Stimulated activated naive CD8-positive, alpha-beta T cell treated with anti-CD3 and anti-CD28 coated beads, Interleukin-15, amount 100 ng/mL, for 72 hours (primary cell): ENCODE measurements at regions not wholly inside any gene's neighbourhood (a gene's known extent, or its start where the extent isn't known, plus 50 kb on each side); places are given as distances from the start of the nearest gene placed in this dataset.

Experiments used
- ATAC-seq: fragments of 150-1000 bp; cut with Tn5 transposase; 2 replicates; pipeline ENCODE4 v1.10.0; 2021; ENCODE audit warnings: mild to moderate bottlenecking, moderate library complexity
- DNase-seq, 2 donors: peaks; one replicate each; pipeline ENCODE4 v3.0.0; 2021 to 2022
- H3K27ac Mint-ChIP-seq, 2 donors: one replicate each; pipeline ENCODE4 v1.8.0; 2022; ENCODE audit warnings: mild to moderate bottlenecking in 2 of 2, mixed read lengths in 2 of 2, moderate library complexity in 2 of 2
- H3K27me3 Mint-ChIP-seq: one replicate; pipeline ENCODE4 v1.8.0; 2022; ENCODE audit warnings: mixed read lengths
- H3K4me1 Mint-ChIP-seq: one replicate; pipeline ENCODE4 v1.8.0; 2022; ENCODE audit warnings: mild to moderate bottlenecking, mixed read lengths
- H3K4me3 Mint-ChIP-seq, 2 donors: one replicate each; pipeline ENCODE4 v1.8.0; 2022; ENCODE audit warnings: mild to moderate bottlenecking in 2 of 2, mixed read lengths in 2 of 2, moderate library complexity in 1 of 2
- H3K9me3 Mint-ChIP-seq, 2 donors: one replicate each; pipeline ENCODE4 v1.8.0; 2022; ENCODE audit warnings: mixed read lengths in 2 of 2

GRCh38 chr4:29278585-29278984 is 1441.6 kb upstream of the PCDH7 start:
- Mint-ChIP-seq H3K9me3 (peaks cover 7 to 9% of the 10 kb centered on the region in 2 donors), H3K27ac (no peak overlapping the region), H3K4me3 (no peak overlapping the region), H3K27me3 (no peaks in the 10 kb centered on the region), H3K4me1 (no peaks in the 10 kb centered on the region)
- ATAC-seq (no peak), DNase-seq (no peak)

GRCh38 chr4:29289118-29289517 is 1431.1 kb upstream of the PCDH7 start:
- DNase-seq (no peak), ATAC-seq (no peak)
- Mint-ChIP-seq H3K27me3 (no peaks in the 10 kb centered on the region), H3K4me1 (no peaks in the 10 kb centered on the region), H3K4me3 (no peak overlapping the region), H3K9me3 (peaks cover 0 to 5% of the 10 kb centered on the region in 2 donors), H3K27ac (no peak overlapping the region)

GRCh38 chr4:29295280-29295679 is 1424.9 kb upstream of the PCDH7 start:
- DNase-seq = no peak

GRCh38 chr4:29304595-29304994 is 1415.6 kb upstream of the PCDH7 start:
- no peaks in the 10 kb centered on the region for H3K4me1 Mint-ChIP-seq
- DNase-seq (no peak), ATAC-seq (no peak)
- H3K27ac Mint-ChIP-seq = no peak overlapping the region
- H3K4me3 Mint-ChIP-seq = no peak overlapping the region
- peaks cover 6 to 18% of the 10 kb centered on the region in 2 donors for H3K9me3 Mint-ChIP-seq
- no peaks in the 10 kb centered on the region for H3K27me3 Mint-ChIP-seq

More at GRCh38 chr4:29295280-29295679, 1424.9 kb upstream of the PCDH7 start:
- H3K27me3 Mint-ChIP-seq = no peaks in the 10 kb centered on the region
- no peak overlapping the region for H3K4me3 Mint-ChIP-seq
- H3K27ac Mint-ChIP-seq = no peak overlapping the region
- no peaks in the 10 kb centered on the region for H3K4me1 Mint-ChIP-seq
- H3K9me3 Mint-ChIP-seq = no peaks in the 10 kb centered on the region
- ATAC-seq = no peak

- no peak overlapping the region for H3K4me3 Mint-ChIP-seq
- no peak for ATAC-seq
These were observed 1412.9 kb upstream of the PCDH7 start for GRCh38 chr4:29307256-29307655.

GRCh38 chr4:29307755-29308154 is 1412.4 kb upstream of the PCDH7 start:
- ATAC-seq (no peak), DNase-seq (no peak)
- Mint-ChIP-seq H3K27me3 (no peaks in the 10 kb centered on the region), H3K4me3 (no peak overlapping the region), H3K27ac (no peak overlapping the region), H3K9me3 (peaks cover 6 to 11% of the 10 kb centered on the region in 2 donors), H3K4me1 (no peaks in the 10 kb centered on the region)

More at GRCh38 chr4:29307256-29307655, 1412.9 kb upstream of the PCDH7 start:
- H3K27ac Mint-ChIP-seq = no peak overlapping the region
- H3K9me3 Mint-ChIP-seq = peaks cover 6 to 14% of the 10 kb centered on the region in 2 donors
- H3K4me1 Mint-ChIP-seq = no peaks in the 10 kb centered on the region
- no peaks in the 10 kb centered on the region for H3K27me3 Mint-ChIP-seq
- DNase-seq = no peak

DNA sequence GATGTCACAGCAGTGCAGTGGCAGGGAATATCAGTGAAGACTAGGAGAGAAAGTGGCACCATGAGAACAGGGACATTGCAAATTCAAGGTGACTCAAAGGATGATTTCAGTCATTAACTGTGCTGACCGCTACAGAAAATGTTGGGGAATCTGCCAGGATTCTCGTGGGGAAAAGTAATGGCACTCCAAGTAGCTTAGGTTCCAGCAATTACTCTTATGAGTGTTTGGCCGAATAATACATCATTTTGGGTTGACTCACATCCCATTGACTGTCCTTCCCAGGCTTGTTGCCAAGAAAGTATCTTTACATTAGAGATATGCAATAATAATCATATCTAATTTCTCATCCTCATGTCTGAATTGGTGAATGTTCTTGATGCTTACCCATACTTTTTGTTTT is 1411.1 kb upstream of the PCDH7 start:
- H3K9me3 Mint-ChIP-seq = peaks cover 6 to 11% of the 10 kb centered on the region in 2 donors
- H3K4me3 Mint-ChIP-seq = no peak overlapping the region
- H3K4me1 Mint-ChIP-seq = no peaks in the 10 kb centered on the region
- H3K27ac Mint-ChIP-seq = no peak overlapping the region
- ATAC-seq = no peak
- DNase-seq = no peak
- H3K27me3 Mint-ChIP-seq = no peaks in the 10 kb centered on the region

DNA sequence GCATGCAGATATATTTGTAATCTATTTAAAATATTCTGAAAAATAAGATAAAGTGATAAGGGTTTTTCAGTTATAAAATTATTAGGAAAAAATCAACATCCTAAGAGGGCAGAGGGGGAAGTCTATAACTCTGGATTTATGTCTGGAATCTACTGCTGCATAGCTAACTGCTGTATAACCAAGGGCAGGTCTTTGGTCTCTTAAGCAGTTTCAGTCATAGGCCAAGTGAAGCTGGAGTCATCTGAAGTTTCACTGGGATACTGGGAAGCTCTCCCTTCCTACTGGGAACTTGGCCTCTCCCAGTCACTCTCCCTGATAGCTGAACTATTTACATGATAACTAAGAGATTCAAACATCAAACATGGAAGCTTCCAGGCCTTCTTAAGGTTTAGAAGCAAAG is 1409.9 kb upstream of the PCDH7 start:
- H3K27ac Mint-ChIP-seq = no peak overlapping the region
- no peak for ATAC-seq
- no peak for DNase-seq

GRCh38 chr4:29311247-29311646 is 1408.9 kb upstream of the PCDH7 start:
- Mint-ChIP-seq H3K9me3 (peaks cover 6 to 11% of the 10 kb centered on the region in 2 donors), H3K27me3 (no peaks in the 10 kb centered on the region), H3K4me3 (no peak overlapping the region), H3K4me1 (no peaks in the 10 kb centered on the region), H3K27ac (no peak overlapping the region)
- DNase-seq = no peak
- ATAC-seq = no peak

More for the DNA sequence above, 1409.9 kb upstream of the PCDH7 start:
- H3K27me3 Mint-ChIP-seq = no peaks in the 10 kb centered on the region
- peaks cover 6 to 11% of the 10 kb centered on the region in 2 donors for H3K9me3 Mint-ChIP-seq
- H3K4me3 Mint-ChIP-seq = no peak overlapping the region
- H3K4me1 Mint-ChIP-seq = no peaks in the 10 kb centered on the region

GRCh38 chr4:29319663-29320340 is 1400.4 kb upstream of the PCDH7 start:
- no peak overlapping the region for H3K4me3 Mint-ChIP-seq
- no peaks in the 10 kb centered on the region for H3K4me1 Mint-ChIP-seq
- no peak for ATAC-seq
- H3K9me3 Mint-ChIP-seq = peaks cover 3 to 6% of the 10 kb centered on the region in 2 donors
- H3K27me3 Mint-ChIP-seq = no peaks in the 10 kb centered on the region
- H3K27ac Mint-ChIP-seq = no peak overlapping the region
- DNase-seq = no peak

DNA sequence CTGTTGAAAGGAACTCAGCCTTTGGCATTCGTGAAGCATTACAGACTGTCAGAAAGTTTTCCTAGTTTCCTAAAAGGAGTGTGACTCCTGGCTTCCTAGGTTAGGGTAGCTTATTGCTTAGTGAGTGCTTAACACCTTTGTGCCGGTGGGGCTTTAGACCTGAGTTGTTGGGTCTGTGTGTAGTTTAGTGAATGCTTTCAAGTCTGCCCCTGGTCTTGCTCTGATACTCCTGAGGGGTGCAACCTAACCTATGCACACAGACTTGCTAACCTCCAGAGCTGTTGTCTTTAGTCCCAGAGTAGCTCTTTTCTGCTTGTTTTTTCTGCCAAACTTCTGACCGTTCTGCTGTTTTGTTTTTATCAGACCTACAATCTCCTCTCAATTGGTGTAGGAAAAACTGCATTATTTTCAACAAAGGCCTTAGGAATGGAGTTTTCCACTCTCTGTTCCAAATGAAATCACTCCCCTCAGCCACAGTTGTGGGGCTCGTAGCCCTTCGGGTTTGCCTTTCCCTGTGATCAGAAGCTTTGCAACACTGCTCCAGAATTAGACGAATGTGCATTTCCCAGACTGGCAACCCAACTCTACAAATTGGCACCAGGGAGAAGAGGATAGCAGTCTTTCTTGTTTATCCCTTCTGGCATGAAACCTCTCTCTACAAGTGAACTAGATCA is 1399.1 kb upstream of the PCDH7 start:
- Mint-ChIP-seq H3K4me1 (no peaks in the 10 kb centered on the region), H3K27ac (no peak overlapping the region), H3K9me3 (peaks cover 5 to 10% of the 10 kb centered on the region in 2 donors), H3K4me3 (no peak overlapping the region), H3K27me3 (no peaks in the 10 kb centered on the region)
- ATAC-seq (no peak), DNase-seq (no peak)

DNA sequence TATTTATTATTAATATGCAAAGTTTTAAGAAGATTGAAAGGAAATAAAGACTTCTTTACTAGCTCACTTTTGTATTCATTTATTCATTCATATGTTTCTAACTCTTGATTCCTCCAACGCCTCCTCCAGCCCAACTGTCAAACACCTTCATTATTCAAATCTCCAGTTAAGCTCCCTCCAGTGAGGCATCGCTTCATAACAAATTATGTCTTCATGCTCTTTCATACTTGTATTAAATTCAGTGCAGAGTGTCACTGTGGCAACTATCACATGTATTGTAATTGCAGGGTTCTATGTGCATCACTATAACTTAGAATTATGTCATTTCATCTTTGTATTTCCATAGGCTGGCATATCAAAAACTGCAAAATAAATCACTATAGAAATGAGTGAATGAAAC is 1394.2 kb upstream of the PCDH7 start:
- no peak overlapping the region for H3K27ac Mint-ChIP-seq
- ATAC-seq = no peak
- H3K4me1 Mint-ChIP-seq = no peaks in the 10 kb centered on the region
- no peaks in the 10 kb centered on the region for H3K27me3 Mint-ChIP-seq
- DNase-seq = no peak
- peaks cover 11 to 13% of the 10 kb centered on the region in 2 donors for H3K9me3 Mint-ChIP-seq
- no peak overlapping the region for H3K4me3 Mint-ChIP-seq

DNA sequence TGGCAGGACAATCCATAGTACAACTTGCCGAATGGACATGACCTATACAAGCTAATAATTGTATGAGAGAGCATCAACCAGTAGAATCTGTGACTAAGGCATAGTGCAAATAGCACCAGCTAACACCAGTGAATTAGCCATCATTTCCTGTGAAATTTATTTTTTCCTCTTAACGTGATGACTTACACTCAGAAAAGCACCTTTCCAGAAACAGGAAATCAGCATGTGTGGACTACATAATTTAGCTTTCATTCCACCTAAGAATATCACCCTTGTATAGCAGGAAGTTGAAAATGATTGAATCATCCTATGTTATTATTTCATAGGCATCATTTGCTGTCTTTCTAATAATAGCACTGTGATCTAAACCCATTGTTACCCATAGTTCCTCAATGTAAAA is 1393.4 kb upstream of the PCDH7 start:
- DNase-seq (no peak), ATAC-seq (no peak)
- H3K9me3 Mint-ChIP-seq = peaks cover 6 to 15% of the 10 kb centered on the region in 2 donors
- no peaks in the 10 kb centered on the region for H3K4me1 Mint-ChIP-seq
- no peak overlapping the region for H3K4me3 Mint-ChIP-seq
- no peak overlapping the region for H3K27ac Mint-ChIP-seq
- H3K27me3 Mint-ChIP-seq = no peaks in the 10 kb centered on the region

GRCh38 chr4:29336861-29337260 is 1383.3 kb upstream of the PCDH7 start:
- Mint-ChIP-seq H3K4me1 (no peaks in the 10 kb centered on the region), H3K27ac (no peak overlapping the region), H3K9me3 (peaks cover 14 to 15% of the 10 kb centered on the region in 2 donors), H3K27me3 (no peaks in the 10 kb centered on the region), H3K4me3 (no peak overlapping the region)
- DNase-seq (no peak), ATAC-seq (no peak)

- Mint-ChIP-seq H3K4me3 (no peak overlapping the region), H3K9me3 (peaks cover 5 to 16% of the 10 kb centered on the region in 2 donors), H3K27me3 (no peaks in the 10 kb centered on the region), H3K4me1 (no peaks in the 10 kb centered on the region), H3K27ac (no peak overlapping the region)
- no peak for DNase-seq
- ATAC-seq = no peak
These were observed 1347.2 kb upstream of the PCDH7 start for GRCh38 chr4:29372971-29373370.

DNA sequence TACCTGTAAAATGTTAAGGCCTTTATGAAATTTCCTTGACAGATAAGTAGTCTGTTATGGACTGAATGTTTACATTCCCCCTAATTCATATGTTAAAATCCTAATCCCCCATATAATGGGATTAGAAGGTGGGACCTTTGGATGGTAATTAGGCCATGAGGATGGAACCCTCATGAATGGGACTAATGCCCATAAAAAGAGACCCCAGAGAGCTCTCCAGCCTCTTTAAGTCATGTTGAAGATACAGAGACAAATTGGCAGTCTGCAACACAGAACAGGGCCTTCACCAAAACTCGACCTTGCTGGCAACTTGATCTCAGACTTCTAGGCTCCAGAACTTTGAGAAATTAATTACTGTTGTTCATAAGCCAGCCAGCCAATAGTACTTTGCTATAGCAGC is 1344.5 kb upstream of the PCDH7 start:
- Mint-ChIP-seq H3K9me3 (peaks cover 0 to 27% of the 10 kb centered on the region in 2 donors), H3K27me3 (no peaks in the 10 kb centered on the region)

More for the DNA sequence above, 1344.5 kb upstream of the PCDH7 start:
- ATAC-seq = no peak
- H3K4me1 Mint-ChIP-seq = no peaks in the 10 kb centered on the region
- no peak overlapping the region for H3K4me3 Mint-ChIP-seq
- DNase-seq = no peak
- no peak overlapping the region for H3K27ac Mint-ChIP-seq
